ENCODE measurements at regions not wholly inside any gene's neighbourhood (a gene's known extent, or its start where the extent isn't known, plus 50 kb on each side); places are given as distances from the start of the nearest gene placed in this dataset.

GRCh38 chr14:101200008-101200649 is 296.6 kb upstream of the RTL1 start:
- TF ChIP-seq CTCF (IDR thresholded peaks at IDR 0.05) = no peak
- TF ChIP-seq ZFX (IDR thresholded peaks at IDR 0.05; ENCODE audit: borderline replicate concordance) = no peak

Measured in 22Rv1 (cell line).